Tibial nerve (tissue), 4 donors: ENCODE measurements at regions not wholly inside any gene's neighbourhood (a gene's known extent, or its start where the extent isn't known, plus 50 kb on each side); places are given as distances from the start of the nearest gene placed in this dataset.
"Not testable (repeated sequence)": the region's sequence is repeated elsewhere in the genome, so short reads cannot be mapped to it uniquely, and the experiment has no call there.

Experiments used
- DNase-seq, 2 donors: peaks; one replicate each; pipeline ENCODE4 v3.0.0-alpha.2; 2019; ENCODE audit warnings: low spot score in 2 of 2
- H3K27ac ChIP-seq, 4 donors: fragments of 200-600 bp; sonication (generic) in 3 of 4; one replicate each; pipeline ENCODE4 v1.5.1; 2017 to 2019; ENCODE audit warnings: mild to moderate bottlenecking in 1 of 4
- H3K27me3 ChIP-seq, 2 donors: fragments of 200-600 bp; sonication (generic) in 1 of 2; one replicate each; pipeline versions ENCODE4 v1.5.1 to v1.6.0; 2017 to 2019
- H3K36me3 ChIP-seq, 3 donors: fragments of 200-600 bp; sonication (generic); one replicate each; pipeline ENCODE4 v1.5.1; 2018 to 2019
- H3K4me1 ChIP-seq, 4 donors: fragments of 200-600 bp; sonication (generic) in 3 of 4; one replicate each; pipeline ENCODE4 v1.5.1; 2017 to 2019
- H3K4me3 ChIP-seq, 4 donors: fragments of 200-600 bp; sonication (generic) in 3 of 4; one replicate each; pipeline ENCODE4 v1.5.1; 2017 to 2019; ENCODE audit warnings: mild to moderate bottlenecking in 1 of 4, moderate library complexity in 1 of 4
- H3K9me3 ChIP-seq, 4 donors: fragments of 200-600 bp; sonication (generic) in 3 of 4; one replicate each; pipeline ENCODE4 v1.5.1; 2017 to 2019
- CTCF ChIP-seq, 5 experiments: fragments of 200-600 bp in 3 of 5; fragments of 450-650 bp in 2 of 5; sonication (generic) in 3 of 5; IDR thresholded peaks; one replicate each; pipeline ENCODE4 v1.5.1; 2016 to 2019; ENCODE audit warnings: antibody characterized with exemption in 5 of 5, mild to moderate bottlenecking in 3 of 5, moderate library complexity in 2 of 5
- EP300 ChIP-seq, 2 donors: sonication (generic); formaldehyde crosslinking; IDR thresholded peaks; one replicate each; pipeline ENCODE4 v1.6.1; 2017; ENCODE audit warnings: antibody characterized with exemption in 2 of 2, mild to moderate bottlenecking in 1 of 2
- POLR2A ChIP-seq, 2 donors: fragments of 450-650 bp; IDR thresholded peaks; one replicate each; pipeline ENCODE4 v1.6.1; 2017; ENCODE audit warnings: antibody characterized with exemption in 2 of 2, mild to moderate bottlenecking in 2 of 2, moderate library complexity in 2 of 2
- WGBS, 2 donors: methylation state at CpG; one replicate each; pipeline ENCODE4 v1.1.5; 2018; 5-methylcytosine and 5-hydroxymethylcytosine counted together

GRCh38 chr6:27693766-27694546 is 218.2 kb downstream of the OR2B2 start:
- Histone ChIP-seq H3K27me3 (peaks cover 0 to 23% of the 10 kb centered on the region in 2 donors), H3K4me3 (peak overlapping the region in 2 of 4 donors; percentile 41 to 57), H3K27ac (peak overlapping the region in 1 of 4 donors; percentile 62), H3K4me1 (no peaks in the 10 kb centered on the region), H3K36me3 (no peaks in the 10 kb centered on the region), H3K9me3 (no peaks in the 10 kb centered on the region)
- 1% methylated on average over 34 of the region's 34 CpGs for WGBS, 2 donors
- DNase-seq: no peak
- TF ChIP-seq POLR2A (IDR thresholded peaks at IDR 0.05) (no peak), EP300 (IDR thresholded peaks at IDR 0.05) (no peak), CTCF (IDR thresholded peaks at IDR 0.05) (no peak)

- 92 to 97% methylated on average over 10 of the region's 10 CpGs for WGBS, 2 donors
- not testable (repeated sequence) for H3K4me1 ChIP-seq, H3K9me3 ChIP-seq, H3K27ac ChIP-seq, DNase-seq, H3K4me3 ChIP-seq, H3K36me3 ChIP-seq
- peaks cover 0 to 23% of the 10 kb centered on the region in 2 donors for H3K27me3 ChIP-seq
Measured at GRCh38 chr6:27692133-27692532, 219.2 kb upstream of the ZNF184 start.

GRCh38 chr6:27688014-27688586 is 215.2 kb upstream of the ZNF184 start:
- TF ChIP-seq EP300 (IDR thresholded peaks at IDR 0.05) (peak in 1 of 2 donors; percentile 38), POLR2A (IDR thresholded peaks at IDR 0.05) (no peak)
- Histone ChIP-seq H3K4me1 (peaks cover 0 to 6% (median 0%) of the 10 kb centered on the region in 4 donors), H3K27ac (peak overlapping the region in 1 of 4 donors; percentile 18), H3K27me3 (peaks cover 0 to 3% of the 10 kb centered on the region in 2 donors), H3K9me3 (peaks cover 0 to 12% (median 0%) of the 10 kb centered on the region in 4 donors), H3K36me3 (no peaks in the 10 kb centered on the region), H3K4me3 (peak overlapping the region; percentile 15 to 53 (median 40))
- peak; percentile 57 to 83 for DNase-seq
- WGBS, 2 donors: 2% methylated on average over 27 to 28 of the region's 28 CpGs

GRCh38 chr6:27687154-27688013 is 214.5 kb upstream of the ZNF184 start:
- TF ChIP-seq CTCF (IDR thresholded peaks at IDR 0.05) (peak in 3 of 5 experiments; percentile 33 to 37 (median 35)), EP300 (IDR thresholded peaks at IDR 0.05) (no peak), POLR2A (IDR thresholded peaks at IDR 0.05) (no peak)
- DNase-seq: peak; percentile 23 to 45
- H3K36me3 ChIP-seq: no peaks in the 10 kb centered on the region
- peak overlapping the region in 1 of 4 donors; percentile 18 for H3K27ac ChIP-seq
- 1 to 2% methylated on average over 28 to 43 of the region's 43 CpGs for WGBS, 2 donors
- peaks cover 0 to 12% (median 0%) of the 10 kb centered on the region in 4 donors for H3K9me3 ChIP-seq
- H3K27me3 ChIP-seq: peaks cover 0 to 8% of the 10 kb centered on the region in 2 donors
- H3K4me1 ChIP-seq: peaks cover 0 to 6% (median 0%) of the 10 kb centered on the region in 4 donors
- H3K4me3 ChIP-seq: peak overlapping the region; percentile 15 to 53 (median 40)

- Histone ChIP-seq H3K4me1 (peaks cover 0 to 14% (median 0%) of the 10 kb centered on the region in 4 donors), H3K27me3 (peaks cover 0 to 19% of the 10 kb centered on the region in 2 donors), H3K27ac (no peak overlapping the region), H3K9me3 (peaks cover 0 to 12% (median 0%) of the 10 kb centered on the region in 4 donors), H3K36me3 (no peaks in the 10 kb centered on the region), H3K4me3 (no peak overlapping the region)
- TF ChIP-seq POLR2A (IDR thresholded peaks at IDR 0.05) (no peak), EP300 (IDR thresholded peaks at IDR 0.05) (no peak), CTCF (IDR thresholded peaks at IDR 0.05) (no peak)
- 80 to 87% methylated on average over 8 of the region's 8 CpGs for WGBS, 2 donors
- DNase-seq: no peak
Measured at GRCh38 chr6:27685279-27685678, 212.4 kb upstream of the ZNF184 start.
